HG02943 (cell line): ENCODE measurements at regions not wholly inside any gene's neighbourhood (a gene's known extent, or its start where the extent isn't known, plus 50 kb on each side); places are given as distances from the start of the nearest gene placed in this dataset.

Source experiments
- ATAC-seq: cut with Tn5 transposase; IDR thresholded peaks from one replicate; pipeline ENCODE4 v1.9.1; 2021; ENCODE audit warnings: mild to moderate bottlenecking, low read depth, moderate library complexity; ENCODE audit not compliant: unreplicated experiment

DNA sequence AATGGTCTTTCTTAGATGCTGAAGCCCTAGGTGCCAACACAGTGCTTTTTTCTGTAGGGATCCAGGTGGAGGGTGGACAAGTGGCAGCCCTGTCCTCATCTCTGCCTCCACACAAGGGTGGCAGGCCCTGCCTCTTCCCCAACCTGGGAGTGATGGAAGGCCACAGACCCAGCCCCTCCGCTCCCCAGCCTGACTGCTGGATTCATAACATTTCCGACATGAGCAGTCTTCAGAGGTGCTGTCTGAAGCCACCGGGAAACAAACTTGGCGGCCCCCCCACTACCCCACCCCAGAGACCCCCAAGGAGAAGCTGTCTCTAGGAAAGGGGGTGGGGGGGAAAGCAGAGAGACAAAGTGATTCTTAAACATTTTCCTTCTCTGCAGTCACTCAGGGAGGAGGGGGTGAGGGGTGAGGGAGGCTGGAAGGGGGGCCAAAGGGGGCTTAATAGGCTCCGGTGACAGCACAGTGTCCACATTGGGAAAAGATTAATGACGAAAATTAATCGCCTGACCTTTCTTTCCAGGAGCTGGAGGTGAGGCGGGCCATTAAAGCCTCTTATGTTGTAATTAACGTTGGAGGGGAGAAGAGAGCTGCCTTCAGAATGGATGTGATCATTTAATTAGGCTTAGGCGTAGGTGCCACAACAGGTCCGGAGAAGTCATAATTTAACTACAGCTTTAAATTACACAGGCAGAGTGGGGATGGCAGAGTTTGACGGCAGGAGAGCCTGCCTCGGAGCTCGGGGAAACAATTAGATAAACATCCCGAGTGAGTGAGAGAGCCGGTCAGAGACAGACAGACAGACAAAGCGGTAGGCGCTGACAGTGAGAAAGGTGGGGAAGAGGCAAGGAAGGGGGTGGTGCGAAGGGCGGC, 76.8 kb upstream of the FOXP4 start:
- no peak for ATAC-seq

- ATAC-seq = no peak
These were observed 76.2 kb upstream of the FOXP4 start for GRCh38 chr6:41470029-41470330.

DNA sequence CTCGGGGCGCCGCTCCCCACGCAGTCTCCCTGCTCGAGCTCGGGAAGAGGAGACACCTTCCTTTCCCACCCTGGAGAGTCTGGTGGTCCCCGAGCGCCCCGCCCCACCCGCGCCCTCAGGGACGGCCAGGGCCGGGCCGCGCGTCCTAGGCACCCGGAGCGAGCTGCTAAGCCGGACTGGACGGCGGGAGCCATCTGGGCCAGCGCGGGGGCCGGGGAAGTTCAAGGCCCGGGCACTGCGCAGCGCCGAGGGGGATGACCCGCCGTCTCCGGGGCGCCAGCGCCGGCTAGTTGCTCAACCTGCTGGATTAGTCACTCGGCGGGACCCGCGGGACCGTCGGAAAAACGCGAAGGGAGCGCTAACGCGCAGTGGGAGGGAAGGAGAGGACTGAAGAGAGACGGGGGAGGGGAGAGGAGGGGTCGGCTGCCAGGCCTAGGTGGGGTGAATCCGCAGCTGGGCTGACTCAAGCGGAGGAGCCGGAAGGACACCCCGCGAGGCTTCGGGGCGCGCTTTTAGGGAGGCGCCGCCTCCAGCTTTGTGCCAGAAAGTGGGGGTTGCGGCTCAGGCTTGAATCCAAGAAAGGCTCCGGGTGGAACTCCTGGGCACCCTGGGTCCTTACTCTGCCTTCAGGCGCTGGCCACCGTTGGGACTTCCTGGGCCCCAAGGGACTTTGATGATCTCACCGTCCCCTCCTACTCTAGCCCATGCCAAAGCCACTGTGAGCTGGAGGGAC, 75.7 kb upstream of the FOXP4 start:
- no peak for ATAC-seq

DNA sequence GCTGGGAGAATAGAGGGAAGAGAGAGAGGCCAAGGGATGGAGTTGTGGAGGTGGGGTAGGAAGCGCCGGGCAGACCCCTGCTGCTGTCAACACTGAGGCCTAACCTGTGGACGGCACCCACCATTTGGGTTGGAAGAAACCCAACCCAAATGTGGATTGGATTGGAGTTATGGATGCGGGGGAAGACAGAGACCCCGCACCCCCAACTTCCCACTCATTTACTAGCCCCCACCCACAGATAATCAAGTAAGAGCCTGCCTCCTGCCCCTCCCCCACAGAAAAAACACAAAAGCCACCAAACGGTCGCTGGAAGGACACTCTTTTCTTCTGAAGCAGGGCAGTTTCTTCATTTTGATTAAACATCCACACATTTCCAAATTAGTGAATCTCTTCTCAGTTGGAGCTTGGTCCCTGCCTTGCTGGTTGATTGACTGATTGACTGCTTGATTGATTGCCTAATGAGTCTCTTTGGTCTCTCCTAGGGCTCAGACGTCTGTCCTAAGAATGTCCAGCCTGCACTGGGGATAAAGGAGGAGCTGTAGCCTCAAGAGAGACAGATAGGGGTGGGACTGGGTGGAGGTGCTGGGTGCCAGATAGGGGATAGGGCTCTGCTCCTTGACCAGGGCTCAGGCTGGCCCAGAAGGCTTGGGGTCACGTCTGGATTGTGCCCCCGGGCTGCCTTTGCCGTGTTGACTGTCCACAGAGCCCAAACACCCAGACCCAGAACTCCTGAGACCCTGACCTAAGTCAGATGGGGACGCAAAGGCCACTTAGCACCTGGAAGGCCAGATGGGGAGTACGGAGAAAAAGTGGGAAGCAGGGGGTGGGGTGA, 74.9 kb upstream of the FOXP4 start:
- no peak for ATAC-seq

DNA sequence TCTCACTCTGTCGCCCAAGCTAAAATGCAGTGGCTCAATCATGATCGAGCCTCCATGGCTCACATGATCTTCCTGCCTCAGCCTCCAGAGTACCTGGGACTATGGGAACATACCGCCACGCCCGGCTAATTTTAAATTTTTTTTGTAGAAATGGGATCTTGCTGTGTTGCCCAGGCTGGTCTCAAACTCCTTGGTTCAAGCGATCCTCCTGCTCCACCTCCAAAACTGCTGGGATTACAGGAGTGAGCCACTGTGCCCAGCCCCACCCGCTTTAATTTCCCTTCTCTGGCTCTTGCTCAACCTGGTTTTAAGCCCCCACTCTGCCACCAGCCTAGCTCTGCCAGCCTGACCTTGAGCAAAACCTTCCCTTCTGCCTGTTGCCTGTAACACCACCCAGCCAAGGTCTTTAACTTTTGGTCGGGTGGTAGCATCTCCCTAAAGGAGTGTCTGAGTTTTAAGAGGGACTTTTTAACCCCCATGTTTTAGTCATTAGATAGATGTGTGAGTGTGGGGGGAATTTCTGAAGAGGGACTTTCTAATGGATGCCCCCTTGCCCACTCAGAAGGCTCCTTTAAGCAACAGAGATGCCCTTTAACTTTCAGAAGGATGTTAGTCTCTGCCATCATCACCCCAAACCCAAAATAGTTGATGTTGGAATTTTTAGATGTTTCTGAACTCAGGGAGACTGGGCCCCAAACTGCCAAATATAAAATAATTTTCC, 71.8 kb upstream of the FOXP4 start:
- no peak for ATAC-seq

GRCh38 chr6:41475164-41475563, 71.0 kb upstream of the FOXP4 start:
- no peak for ATAC-seq

GRCh38 chr6:41475737-41476357, 70.3 kb upstream of the FOXP4 start:
- ATAC-seq = no peak

GRCh38 chr6:41476401-41476800, 69.8 kb upstream of the FOXP4 start:
- no peak for ATAC-seq

GRCh38 chr6:41477572-41477971, 68.6 kb upstream of the FOXP4 start:
- no peak for ATAC-seq

- ATAC-seq = no peak
These were observed 62.2 kb upstream of the FOXP4 start for GRCh38 chr6:41483943-41484342.

- no peak for ATAC-seq
These were observed 58.2 kb upstream of the FOXP4 start for GRCh38 chr6:41487860-41488432.

GRCh38 chr6:41488433-41489119, 57.6 kb upstream of the FOXP4 start:
- ATAC-seq = no peak

DNA sequence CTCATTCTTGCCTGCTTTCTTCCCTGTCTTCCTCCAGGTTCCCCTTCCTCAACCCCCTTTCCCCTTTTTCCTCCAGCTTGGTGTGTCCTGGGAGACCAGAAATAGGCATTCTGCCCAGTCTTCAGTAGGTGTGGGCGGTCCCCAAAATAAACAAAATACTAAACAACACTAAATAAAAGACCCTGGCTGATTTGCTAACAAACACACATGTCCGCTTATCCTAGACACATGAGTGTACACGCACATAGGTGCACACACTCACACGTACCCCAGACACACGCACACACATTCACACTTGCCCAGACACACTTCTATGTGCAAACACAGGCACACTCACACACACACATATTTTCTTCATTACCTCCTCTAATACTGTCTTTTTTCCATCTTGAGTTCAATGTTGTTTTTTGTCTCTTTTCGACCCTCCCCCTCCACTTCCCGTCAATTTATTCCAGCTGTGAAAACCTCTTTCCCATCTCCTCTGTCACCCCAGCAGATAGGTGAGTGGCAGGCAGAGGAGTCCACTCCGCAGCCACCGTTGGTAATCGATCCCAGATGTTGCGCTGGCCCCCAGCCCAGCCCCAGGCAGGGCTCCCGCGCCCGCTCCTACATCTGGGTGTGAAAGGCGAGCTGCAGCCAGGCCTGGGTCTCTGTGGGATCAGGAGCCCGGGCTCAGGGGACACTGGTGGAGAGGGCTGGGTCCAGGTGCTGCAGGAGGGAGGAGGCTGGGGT, 56.9 kb upstream of the FOXP4 start:
- no peak for ATAC-seq

- ATAC-seq = no peak
These were observed 53.8 kb upstream of the FOXP4 start for GRCh38 chr6:41492261-41492891.

DNA sequence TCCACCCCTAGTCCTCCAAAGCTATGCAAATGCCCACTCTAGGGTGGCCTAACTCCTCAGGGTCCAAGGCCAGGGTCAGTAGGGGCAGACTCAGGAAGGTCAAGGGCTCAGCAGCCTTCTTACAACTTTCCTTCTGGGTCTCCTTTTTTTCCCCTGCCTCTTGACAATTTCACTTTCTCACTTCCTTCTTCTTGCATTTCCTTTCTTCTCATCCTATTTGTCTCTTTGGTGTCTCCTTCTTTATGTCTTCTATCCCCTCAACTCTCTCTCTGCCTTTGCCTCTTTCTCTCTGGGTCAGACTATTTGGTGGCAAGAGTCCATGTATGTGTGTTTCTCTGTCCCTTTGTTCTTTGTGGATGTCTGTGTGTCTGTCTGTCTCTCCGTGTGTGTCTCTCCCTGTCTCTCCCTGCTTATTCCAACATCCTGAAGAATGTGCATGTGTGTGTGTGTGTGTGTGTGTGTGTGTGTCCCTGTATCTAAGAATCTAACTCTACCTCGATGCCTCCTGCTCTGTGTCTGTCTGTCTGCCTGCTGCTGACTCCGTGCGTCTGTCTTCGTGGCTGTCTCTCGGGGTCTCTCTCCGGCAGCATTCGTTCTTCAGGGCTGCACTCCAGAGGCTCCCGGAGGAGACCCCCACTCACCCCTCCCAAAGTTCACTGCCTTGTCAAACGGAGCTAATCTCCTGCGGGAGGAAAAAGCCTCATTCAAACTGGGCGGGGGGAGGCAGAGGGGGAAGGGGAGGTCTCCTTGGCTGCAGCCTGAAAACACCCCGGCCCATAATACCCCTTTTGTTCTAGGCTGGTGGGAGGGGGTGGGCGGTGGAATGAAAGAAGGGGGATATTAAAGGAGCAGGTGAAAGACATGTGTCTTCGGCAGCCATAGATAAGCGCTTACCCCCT, 51.7 kb upstream of the FOXP4 start:
- ATAC-seq = no peak
